22Rv1 (cell line): ENCODE measurements at regions not wholly inside any gene's neighbourhood (a gene's known extent, or its start where the extent isn't known, plus 50 kb on each side); places are given as distances from the start of the nearest gene placed in this dataset.

Experiments
- ZFX ChIP-seq: fragments of 450-650 bp; IDR thresholded peaks from 2 replicates; pipeline ENCODE4 v1.6.1; 2017; ENCODE audit warnings: antibody characterized with exemption, borderline replicate concordance
- TF ChIP-seq, protein P1 (sequence below): fragments of 450-650 bp; IDR thresholded peaks from 2 replicates; pipeline ENCODE4 v1.5.1; 2017; ENCODE audit warnings: mild to moderate bottlenecking

DNA sequence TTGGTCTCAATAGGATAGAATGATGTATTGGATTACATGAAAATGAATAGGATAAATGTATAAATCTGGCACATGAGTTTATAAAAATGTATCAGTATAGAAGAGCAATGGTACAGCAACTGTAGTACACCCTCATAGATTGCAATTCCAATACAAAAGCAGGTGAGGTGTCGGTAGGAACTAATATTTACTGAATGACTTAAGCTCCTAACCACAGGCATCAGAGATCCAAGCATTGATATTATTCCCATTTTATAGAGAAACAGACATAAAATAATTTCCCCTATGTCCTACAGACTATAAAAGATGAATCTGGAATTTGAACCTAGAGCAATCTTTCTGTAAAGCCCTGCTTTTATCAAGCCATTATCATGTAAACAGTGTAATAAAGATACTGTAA lies 227.4 kb downstream of the MBD2 start:
- TF ChIP-seq, protein P1, sequence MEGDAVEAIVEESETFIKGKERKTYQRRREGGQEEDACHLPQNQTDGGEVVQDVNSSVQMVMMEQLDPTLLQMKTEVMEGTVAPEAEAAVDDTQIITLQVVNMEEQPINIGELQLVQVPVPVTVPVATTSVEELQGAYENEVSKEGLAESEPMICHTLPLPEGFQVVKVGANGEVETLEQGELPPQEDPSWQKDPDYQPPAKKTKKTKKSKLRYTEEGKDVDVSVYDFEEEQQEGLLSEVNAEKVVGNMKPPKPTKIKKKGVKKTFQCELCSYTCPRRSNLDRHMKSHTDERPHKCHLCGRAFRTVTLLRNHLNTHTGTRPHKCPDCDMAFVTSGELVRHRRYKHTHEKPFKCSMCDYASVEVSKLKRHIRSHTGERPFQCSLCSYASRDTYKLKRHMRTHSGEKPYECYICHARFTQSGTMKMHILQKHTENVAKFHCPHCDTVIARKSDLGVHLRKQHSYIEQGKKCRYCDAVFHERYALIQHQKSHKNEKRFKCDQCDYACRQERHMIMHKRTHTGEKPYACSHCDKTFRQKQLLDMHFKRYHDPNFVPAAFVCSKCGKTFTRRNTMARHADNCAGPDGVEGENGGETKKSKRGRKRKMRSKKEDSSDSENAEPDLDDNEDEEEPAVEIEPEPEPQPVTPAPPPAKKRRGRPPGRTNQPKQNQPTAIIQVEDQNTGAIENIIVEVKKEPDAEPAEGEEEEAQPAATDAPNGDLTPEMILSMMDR, result no peak
- no peak for TF ChIP-seq ZFX
